ENCODE measurements at regions not wholly inside any gene's neighbourhood (a gene's known extent, or its start where the extent isn't known, plus 50 kb on each side); places are given as distances from the start of the nearest gene placed in this dataset.

GRCh38 chr3:167913219-167913835 lies 177.8 kb downstream of the SERPINI1 start:
- Histone ChIP-seq H3K27me3 (no peaks in the 10 kb centered on the region), H3K4me2 (peak overlapping the region; percentile 9), H3K9me2 (replicated peaks; ENCODE audit: insufficient read depth) (no peaks in the 10 kb centered on the region), H3K9me3 (ENCODE audit: low read depth) (no peaks in the 10 kb centered on the region), H3K79me2 (no peaks in the 10 kb centered on the region), H3K4me1 (ENCODE audit: insufficient read depth) (no peaks in the 10 kb centered on the region), H3K36me3 (replicated peaks; ENCODE audit: insufficient read depth, low read depth) (no peaks in the 10 kb centered on the region), H3K27ac (no peak overlapping the region), H4K20me1 (ENCODE audit: insufficient read depth, poor library complexity, severe bottlenecking) (no peaks in the 10 kb centered on the region), H2AFZ (no peak overlapping the region), H3K4me3 (no peak overlapping the region)
- TF ChIP-seq EZH2phosphoT487 (IDR thresholded peaks at IDR 0.05; ENCODE audit: low read depth, severe bottlenecking, unreplicated experiment) = no peak
- TF ChIP-seq CTCF (IDR thresholded peaks at IDR 0.05; ENCODE audit: poor library complexity) = no peak
- no peak for TF ChIP-seq EZH2 (IDR thresholded peaks at IDR 0.05; ENCODE audit: borderline replicate concordance)
- 59% methylated on average over 4 of the region's 4 CpGs for WGBS (ENCODE audit: low lambda C conversion rate, missing lambda C conversion rate)
- DNase-seq (ENCODE audit: low spot score) = peak; percentile 25

- TF ChIP-seq CTCF (IDR thresholded peaks at IDR 0.05; ENCODE audit: poor library complexity) = no peak
- no peak for TF ChIP-seq EZH2phosphoT487 (IDR thresholded peaks at IDR 0.05; ENCODE audit: low read depth, severe bottlenecking, unreplicated experiment)
- TF ChIP-seq EZH2 (IDR thresholded peaks at IDR 0.05; ENCODE audit: borderline replicate concordance) = no peak
- H3K36me3 ChIP-seq (replicated peaks; ENCODE audit: insufficient read depth, low read depth) = no peaks in the 10 kb centered on the region
- no peaks in the 10 kb centered on the region for H3K4me1 ChIP-seq (ENCODE audit: insufficient read depth)
- H4K20me1 ChIP-seq (ENCODE audit: insufficient read depth, poor library complexity, severe bottlenecking) = peaks cover 2% of the 10 kb centered on the region
- H3K27ac ChIP-seq = no peak overlapping the region
- H3K9me2 ChIP-seq (replicated peaks; ENCODE audit: insufficient read depth) = no peaks in the 10 kb centered on the region
- DNase-seq (ENCODE audit: low spot score) = no peak
- H2AFZ ChIP-seq = no peak overlapping the region
- H3K27me3 ChIP-seq = no peaks in the 10 kb centered on the region
- no peaks in the 10 kb centered on the region for H3K79me2 ChIP-seq
- H3K9me3 ChIP-seq (ENCODE audit: low read depth) = no peaks in the 10 kb centered on the region
- peak overlapping the region; percentile 53 for H3K4me2 ChIP-seq
- H3K4me3 ChIP-seq = no peak overlapping the region
- WGBS (ENCODE audit: low lambda C conversion rate, missing lambda C conversion rate) = 74% methylated on average over 6 of the region's 6 CpGs
Measured at GRCh38 chr3:167909952-167910351, 174.4 kb downstream of the SERPINI1 start.

- Histone ChIP-seq H4K20me1 (ENCODE audit: insufficient read depth, poor library complexity, severe bottlenecking) (peaks cover 2% of the 10 kb centered on the region), H3K4me1 (ENCODE audit: insufficient read depth) (no peaks in the 10 kb centered on the region), H3K79me2 (no peaks in the 10 kb centered on the region), H3K9me2 (replicated peaks; ENCODE audit: insufficient read depth) (no peaks in the 10 kb centered on the region), H3K9me3 (ENCODE audit: low read depth) (no peaks in the 10 kb centered on the region), H3K27ac (peak overlapping the region; percentile 74), H3K36me3 (replicated peaks; ENCODE audit: insufficient read depth, low read depth) (no peaks in the 10 kb centered on the region), H3K4me3 (no peak overlapping the region), H3K27me3 (no peaks in the 10 kb centered on the region), H2AFZ (no peak overlapping the region), H3K4me2 (peak overlapping the region; percentile 53)
- WGBS (ENCODE audit: low lambda C conversion rate, missing lambda C conversion rate) = 32% methylated on average over 1 of the region's 1 CpG
- TF ChIP-seq EZH2phosphoT487 (IDR thresholded peaks at IDR 0.05; ENCODE audit: low read depth, severe bottlenecking, unreplicated experiment) (no peak), EZH2 (IDR thresholded peaks at IDR 0.05; ENCODE audit: borderline replicate concordance) (no peak), CTCF (IDR thresholded peaks at IDR 0.05; ENCODE audit: poor library complexity) (no peak)
- no peak for DNase-seq (ENCODE audit: low spot score)
Measured at GRCh38 chr3:167909504-167909896, 174.0 kb downstream of the SERPINI1 start.

All from hepatocyte (in vitro differentiated cells).